22Rv1 (cell line): ENCODE measurements at regions not wholly inside any gene's neighbourhood (a gene's known extent, or its start where the extent isn't known, plus 50 kb on each side); places are given as distances from the start of the nearest gene placed in this dataset.

Source experiments
- H3K27ac ChIP-seq: fragments of 450-650 bp; 2 replicates; pipeline ENCODE4 v1.5.1; 2017
- CTCF ChIP-seq: fragments of 450-650 bp; IDR thresholded peaks from 2 replicates; pipeline ENCODE4 v1.5.1; 2017; ENCODE audit warnings: mild to moderate bottlenecking
- ZFX ChIP-seq: fragments of 450-650 bp; IDR thresholded peaks from 2 replicates; pipeline ENCODE4 v1.6.1; 2017; ENCODE audit warnings: antibody characterized with exemption, borderline replicate concordance

- no peak for TF ChIP-seq CTCF
- TF ChIP-seq ZFX: no peak
Measured at GRCh38 chr3:178058629-178059028, 477.6 kb upstream of the KCNMB2 start.

GRCh38 chr3:178059119-178059518 lies 477.1 kb upstream of the KCNMB2 start:
- TF ChIP-seq ZFX (no peak), CTCF (no peak)
- no peak overlapping the region for H3K27ac ChIP-seq

More at GRCh38 chr3:178058629-178059028, 477.6 kb upstream of the KCNMB2 start:
- H3K27ac ChIP-seq: no peak overlapping the region

GRCh38 chr3:178059836-178060235 lies 476.4 kb upstream of the KCNMB2 start:
- TF ChIP-seq CTCF (no peak), ZFX (no peak)
- no peak overlapping the region for H3K27ac ChIP-seq

GRCh38 chr3:178060407-178060806 lies 475.8 kb upstream of the KCNMB2 start:
- H3K27ac ChIP-seq: no peak overlapping the region
- TF ChIP-seq ZFX (no peak), CTCF (no peak)

- no peak overlapping the region for H3K27ac ChIP-seq
- TF ChIP-seq CTCF (no peak), ZFX (no peak)
Measured at GRCh38 chr3:178062126-178062525, 474.1 kb upstream of the KCNMB2 start.

- TF ChIP-seq ZFX: no peak
- no peak for TF ChIP-seq CTCF
- H3K27ac ChIP-seq: no peak overlapping the region
Measured at GRCh38 chr3:178063461-178063860, 472.8 kb upstream of the KCNMB2 start.

GRCh38 chr3:178067721-178068120 lies 468.5 kb upstream of the KCNMB2 start:
- TF ChIP-seq ZFX: no peak
- no peak for TF ChIP-seq CTCF
- H3K27ac ChIP-seq: no peak overlapping the region
